HepG2 (cell line): ENCODE measurements at regions not wholly inside any gene's neighbourhood (a gene's known extent, or its start where the extent isn't known, plus 50 kb on each side); places are given as distances from the start of the nearest gene placed in this dataset.

Experiments
- ATAC-seq: fragments of 200-7000 bp; cut with Tn5 transposase; 3 replicates; pipeline ENCODE4 v1.9.1; 2020; ENCODE audit warnings: mild to moderate bottlenecking, moderate library complexity
- BruUV-seq: library from RNA; stranded (reverse); fragments of 400-500 nt; replicated peaks from 2 replicates; lab custom pipeline; 2021; lab: Mats Ljungman, UMichigan
- CTCF ChIA-PET: fragments of 300-600 bp; formaldehyde crosslinking; extraction: SDS; loops from one replicate; lab custom pipeline; 2021; ENCODE audit warnings: low total read pairs, inconsistent platforms, low intra/inter-chr PET ratio; lab: Yijun Ruan, JAX
- POLR2A ChIA-PET: fragments of 350-600 bp; sonication (Branson Sonifier 250); formaldehyde crosslinking; loops from one replicate; lab custom pipeline; 2020; ENCODE audit warnings: antibody characterized with exemption, inconsistent platforms; lab: Yijun Ruan, JAX
- DNase-seq: peaks from one replicate; pipeline ENCODE4 v3.0.0-alpha.2; 2015; ENCODE audit warnings: low spot score
- FAIRE-seq: peaks from 3 replicates; lab custom pipeline; 2011; peaks lifted over from hg19 to GRCh38; lab: Jason Lieb, UNC
- H2AFZ ChIP-seq: one replicate; pipeline ENCODE4 v1.6.1; 2011; ENCODE audit warnings: low read length, inconsistent platforms
- H3K27ac ChIP-seq: fragments of 300-600 bp; 3 replicates; pipeline ENCODE4 v1.8.0; 2011; ENCODE audit warnings: mixed run types, mild to moderate bottlenecking, mixed read lengths, low read length, inconsistent platforms; ENCODE audit not compliant: insufficient read depth; ENCODE audit errors: extremely low read length
- H3K27me3 ChIP-seq, 2 experiments: fragments of 200-600 bp in 1 of 2; 2 replicates in 1 of 2; 3 replicates in 1 of 2; pipeline versions ENCODE4 v1.6.0 to v1.8.0; 2011; ENCODE audit warnings: low read length in 2 of 2, mild to moderate bottlenecking in 2 of 2, moderate library complexity in 2 of 2, inconsistent platforms in 1 of 2; ENCODE audit not compliant: insufficient read depth in 2 of 2, control insufficient read depth in 1 of 2
- H3K36me3 ChIP-seq, 2 experiments: fragments of 200-600 bp in 1 of 2; replicated peaks in 1 of 2; 2 replicates in 1 of 2; 3 replicates in 1 of 2; pipeline versions ENCODE4 v1.5.1 to v1.8.0; 2011; ENCODE audit warnings: low read length in 2 of 2, inconsistent platforms in 1 of 2; ENCODE audit not compliant: insufficient read depth in 2 of 2, control insufficient read depth in 1 of 2
- H3K4me1 ChIP-seq: 2 replicates; pipeline ENCODE4 v1.5.1; 2012; ENCODE audit warnings: low read length, inconsistent platforms; ENCODE audit not compliant: insufficient read depth
- H3K4me2 ChIP-seq: 2 replicates; pipeline ENCODE4 v1.6.0; 2011; ENCODE audit warnings: low read depth, low read length, inconsistent platforms
- H3K4me3 ChIP-seq, 3 experiments: fragments of 200-600 bp in 1 of 3; sonication (generic), shearing (Covaris generic) in 1 of 3; replicated peaks in 1 of 3; 2 replicates each; pipeline ENCODE4 v1.5.1; 2011 to 2016; ENCODE audit warnings: low read length in 3 of 3, inconsistent platforms in 2 of 3, low read depth in 2 of 3, mild to moderate bottlenecking in 2 of 3, control low read depth in 1 of 3, mixed read lengths in 1 of 3; ENCODE audit not compliant: insufficient read depth in 1 of 3
- H3K79me2 ChIP-seq: one replicate; pipeline ENCODE4 v1.6.1; 2011; ENCODE audit warnings: low read length, inconsistent platforms; ENCODE audit not compliant: insufficient read depth
- H3K9ac ChIP-seq: 2 replicates; pipeline ENCODE4 v1.6.0; 2011; ENCODE audit warnings: mild to moderate bottlenecking, low read depth, low read length, inconsistent platforms; ENCODE audit not compliant: insufficient read depth
- H3K9me3 ChIP-seq: 2 replicates; pipeline ENCODE4 v1.5.1; 2012; ENCODE audit warnings: mild to moderate bottlenecking, low read length
- H4K20me1 ChIP-seq: 2 replicates; pipeline ENCODE4 v1.6.0; 2011; ENCODE audit warnings: inconsistent platforms, mild to moderate bottlenecking, low read length, moderate library complexity; ENCODE audit not compliant: insufficient read depth
- ARID5B ChIP-seq: IDR thresholded peaks from 2 replicates; pipeline ENCODE4 v1.4.0; 2020; ENCODE audit warnings: mild to moderate bottlenecking, missing genetic modification reagents
- ATF5 ChIP-seq: sonication (generic); formaldehyde crosslinking; IDR thresholded peaks from 2 replicates; pipeline ENCODE4 v1.4.0; 2020; ENCODE audit warnings: mild to moderate bottlenecking, low read depth, missing genetic modification reagents
- CEBPB ChIP-seq: IDR thresholded peaks from 2 replicates; pipeline ENCODE4 v1.6.1; 2011; ENCODE audit warnings: low read depth, low read length, improper control_type of control experiment, borderline replicate concordance
- CEBPG ChIP-seq: IDR thresholded peaks from 2 replicates; pipeline ENCODE4 v1.6.1; 2016
- DRAP1 ChIP-seq: IDR thresholded peaks from 2 replicates; pipeline ENCODE4 v1.6.1; 2016; ENCODE audit warnings: missing genetic modification reagents, missing compliant biosample characterization
- FOXA1 ChIP-seq, 2 experiments: fragments of 450-650 bp in 1 of 2; sonication (generic) in 1 of 2; formaldehyde crosslinking in 1 of 2; IDR thresholded peaks; 2 replicates each; pipeline versions ENCODE4 v1.4.0 to v1.6.1; 2016 to 2020; ENCODE audit warnings: missing genetic modification reagents in 1 of 2
- FOXJ3 ChIP-seq: sonication (generic); formaldehyde crosslinking; IDR thresholded peaks from 2 replicates; pipeline ENCODE4 v1.4.0; 2020; ENCODE audit warnings: missing genetic modification reagents, mild to moderate bottlenecking, borderline replicate concordance
- GATAD2A ChIP-seq: IDR thresholded peaks from 2 replicates; pipeline ENCODE4 v1.6.1; 2016
- HMG20A ChIP-seq: IDR thresholded peaks from 2 replicates; pipeline ENCODE4 v1.6.1; 2016; ENCODE audit warnings: borderline replicate concordance
- NCOA1 ChIP-seq: sonication (generic); formaldehyde crosslinking; IDR thresholded peaks from 2 replicates; pipeline ENCODE4 v1.9.0; 2021; ENCODE audit warnings: missing genetic modification reagents
- NFYB ChIP-seq: sonication (generic); formaldehyde crosslinking; IDR thresholded peaks from 2 replicates; pipeline ENCODE4 v1.4.0; 2020; ENCODE audit warnings: missing genetic modification reagents
- PHF21A ChIP-seq: sonication (generic); formaldehyde crosslinking; IDR thresholded peaks from 2 replicates; pipeline ENCODE4 v1.5.0; 2020; ENCODE audit warnings: mild to moderate bottlenecking, missing genetic modification reagents
- POLR2A ChIP-seq, 2 experiments: IDR thresholded peaks; 2 replicates each; pipeline ENCODE4 v1.6.1; 2011; ENCODE audit warnings: low read depth in 2 of 2, low read length in 2 of 2, mild to moderate bottlenecking in 1 of 2, moderate library complexity in 1 of 2; ENCODE audit not compliant: insufficient read depth in 1 of 2
- PPARG ChIP-seq: conservative IDR thresholded peaks from 2 replicates; pipeline ENCODE4 v1.6.1; 2016; ENCODE audit warnings: missing biosample characterization, missing genetic modification reagents
- RCOR2 ChIP-seq: IDR thresholded peaks from 2 replicates; pipeline ENCODE4 v1.6.1; 2016; ENCODE audit warnings: missing biosample characterization, missing genetic modification reagents
- REPIN1 ChIP-seq: sonication (generic); formaldehyde crosslinking; IDR thresholded peaks from 2 replicates; pipeline ENCODE4 v1.8.0; 2022; ENCODE audit warnings: missing genetic modification reagents, low read depth, mild to moderate bottlenecking, borderline replicate concordance
- SAFB2 ChIP-seq: sonication (generic); formaldehyde crosslinking; IDR thresholded peaks from 2 replicates; pipeline ENCODE4 v1.5.1; 2020; ENCODE audit warnings: missing genetic modification reagents, low read depth, mild to moderate bottlenecking, borderline replicate concordance
- SOX13 ChIP-seq, 3 experiments: fragments of 450-650 bp in 1 of 3; sonication (generic) in 1 of 3; formaldehyde crosslinking in 1 of 3; IDR thresholded peaks in 2 of 3; conservative IDR thresholded peaks in 1 of 3; 2 replicates each; pipeline versions ENCODE4 v1.5.0 to v1.6.1; 2016 to 2020; ENCODE audit warnings: antibody characterized with exemption in 1 of 3, mild to moderate bottlenecking in 1 of 3, missing compliant biosample characterization in 1 of 3, missing genetic modification reagents in 1 of 3, moderate library complexity in 1 of 3
- SOX5 ChIP-seq: IDR thresholded peaks from 2 replicates; pipeline ENCODE4 v1.6.1; 2016; ENCODE audit warnings: borderline replicate concordance
- ZFY ChIP-seq: sonication (generic); formaldehyde crosslinking; IDR thresholded peaks from 2 replicates; pipeline ENCODE4 v1.4.0; 2020; ENCODE audit warnings: missing genetic modification reagents
- ZNF121 ChIP-seq: sonication (generic); formaldehyde crosslinking; IDR thresholded peaks from 2 replicates; pipeline ENCODE4 v1.5.0; 2020; ENCODE audit warnings: mild to moderate bottlenecking, missing genetic modification reagents
- WGBS: methylation state at CpG from one replicate; pipeline ENCODE4 v1.1.6; 2017; ENCODE audit warnings: low lambda C conversion rate; 5-methylcytosine and 5-hydroxymethylcytosine counted together
- in situ Hi-C: cut with HindIII; loops from 2 replicates; pipeline ENCODE4 v1.10.0; 2017; ENCODE audit warnings: low pct_unique_long_range_greater_than_20kb; ENCODE audit not compliant: extremely low pct_ligation_motif_present
- intact Hi-C: fragments of 100-400 bp; cut with micrococcal nuclease; formaldehyde crosslinking; loops from one replicate; pipeline ENCODE4 v1.10.0; 2022; ENCODE audit not compliant: unreplicated experiment

- H3K4me2 ChIP-seq: peak overlapping the region; percentile 96
- intact Hi-C loops (loop anchor here (1.0 kb wide), 1 partner anchor 19 kb away; no protein-coding TSS in a partner anchor), in situ Hi-C loops (no loop called here)
- BruUV-seq: no TSS peak
- no peaks in the 10 kb centered on the region for H3K79me2 ChIP-seq
- no peaks in the 10 kb centered on the region for H3K27me3 ChIP-seq
- no peaks in the 10 kb centered on the region for H3K36me3 ChIP-seq
- H3K9me3 ChIP-seq: no peaks in the 10 kb centered on the region
- H2AFZ ChIP-seq: no peak overlapping the region
- DNase-seq (peak; percentile 92), FAIRE-seq (peak; percentile 88), ATAC-seq (peak; percentile 86)
- peak overlapping the region; percentile 89 for H3K27ac ChIP-seq
- H3K4me3 ChIP-seq: peak overlapping the region; percentile 49 to 73 (median 54)
- peaks cover 97% of the 10 kb centered on the region for H3K4me1 ChIP-seq
- no peaks in the 10 kb centered on the region for H4K20me1 ChIP-seq
- 0% methylated on average over 3 of the region's 3 CpGs for WGBS
- ChIA-PET POLR2A (interaction anchor here (0.6 to 1.9 kb wide), 7 partner anchors 9 to 420 kb away, joined by 3 to 26 read pairs (median 4); no protein-coding TSS in a partner anchor), CTCF (no interaction called here)
- H3K9ac ChIP-seq: peak overlapping the region; percentile 72
- 0 out of 2 replicates have a peak, but pooled peaks have one; percentile 7 for TF ChIP-seq REPIN1
- peak; percentile 30; the same call in 1 of the 2 replicates for TF ChIP-seq PHF21A
- peak; percentile 55 for TF ChIP-seq ZNF121 (CRISPR knock-in tag)
- TF ChIP-seq HMG20A (CRISPR knock-in tag): peak; percentile 80
- TF ChIP-seq PPARG (CRISPR knock-in tag): peak; percentile 55; the same call in 1 of the 2 replicates
- no peak for TF ChIP-seq SOX13 (IDR thresholded peaks at IDR 0.05)
- TF ChIP-seq SOX13 (CRISPR knock-in tag; conservative IDR thresholded peaks at IDR 0.05 in 1 of 2, IDR thresholded peaks at IDR 0.05 in 1 of 2): peak in 1 of 2 experiments; percentile 83; a peak in 2 of 4 replicates
- TF ChIP-seq CEBPG: peak; percentile 97
- TF ChIP-seq GATAD2A: peak; percentile 90
- peak; percentile 94 for TF ChIP-seq CEBPB
- no peak for TF ChIP-seq SAFB2
- 0 out of 2 replicates have a peak, but pooled peaks have one; percentile 48 for TF ChIP-seq ZFY (CRISPR knock-in tag)
- TF ChIP-seq SOX5 (CRISPR knock-in tag): peak; percentile 74; the same call in 1 of the 2 replicates
- no peak for TF ChIP-seq NFYB (CRISPR knock-in tag)
- peak; percentile 60; the same call in 1 of the 2 replicates for TF ChIP-seq DRAP1 (CRISPR knock-in tag)
- TF ChIP-seq POLR2A (IDR thresholded peaks at IDR 0.05; ENCODE audit: insufficient read depth in 1 of 2, low read depth in 2 of 2, low read length in 2 of 2): 0 out of 4 replicates have a peak, but pooled peaks of 1 of the 2 experiments have one; percentile 18
- TF ChIP-seq FOXJ3 (CRISPR knock-in tag): peak; percentile 61; the same call in 1 of the 2 replicates
- TF ChIP-seq NCOA1 (CRISPR knock-in tag): peak; percentile 64; the same call in 1 of the 2 replicates
- peak; percentile 88 for TF ChIP-seq ARID5B (CRISPR knock-in tag)
- no peak for TF ChIP-seq FOXA1 (IDR thresholded peaks at IDR 0.05)
- TF ChIP-seq FOXA1 (CRISPR knock-in tag; IDR thresholded peaks at IDR 0.05): peak; percentile 88
- TF ChIP-seq RCOR2 (CRISPR knock-in tag): peak; percentile 74; the same call in 1 of the 2 replicates
- no peak for TF ChIP-seq ATF5 (CRISPR knock-in tag)
Observed at GRCh38 chr3:72571052-72571451, 277.2 kb downstream of the SHQ1 start.
